ENCODE measurements at regions not wholly inside any gene's neighbourhood (a gene's known extent, or its start where the extent isn't known, plus 50 kb on each side); places are given as distances from the start of the nearest gene placed in this dataset.

- TF ChIP-seq DPF2 (CRISPR knock-in tag; IDR thresholded peaks at IDR 0.05; ENCODE audit: borderline replicate concordance, low read depth) (no peak), MZF1 (CRISPR knock-in tag; IDR thresholded peaks at IDR 0.05; ENCODE audit: borderline replicate concordance) (no peak)
These were observed 53.8 kb downstream of the MRPL36 start for GRCh38 chr5:1745796-1746370.

All from HepG2 (cell line).